NCI-H1105 (cell line): ENCODE measurements at regions not wholly inside any gene's neighbourhood (a gene's known extent, or its start where the extent isn't known, plus 50 kb on each side); places are given as distances from the start of the nearest gene placed in this dataset.
A peak's percentile ranks its signal among the peaks of the same experiment; 100 is the strongest.
"Not testable (repeated sequence)": the region's sequence is repeated elsewhere in the genome, so short reads cannot be mapped to it uniquely, and the experiment has no call there.

Experiments used
- DNase-seq: peaks from one replicate; lab custom pipeline; 2025; lab: John Stamatoyannopoulos, UW

DNA sequence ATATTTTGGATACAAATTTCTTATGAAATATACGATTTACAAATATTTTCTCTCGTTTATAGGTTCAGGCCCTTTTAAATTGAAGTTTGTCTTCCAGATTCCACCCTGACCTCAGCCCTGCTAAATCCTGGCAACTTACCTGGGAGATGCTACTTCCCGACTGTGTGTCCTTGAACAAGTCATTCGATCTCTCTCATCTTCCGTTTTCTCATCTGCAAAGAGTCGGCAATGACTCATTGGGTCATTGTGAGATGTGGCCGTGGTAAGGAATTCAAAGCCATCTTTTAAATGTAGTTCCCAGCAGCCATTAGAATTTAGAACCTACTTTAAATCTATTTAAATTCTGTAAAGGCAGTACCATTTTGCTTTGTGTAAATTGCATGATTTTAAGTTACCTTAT lies 72.5 kb downstream of the LHX2 start:
- DNase-seq = no peak

DNA sequence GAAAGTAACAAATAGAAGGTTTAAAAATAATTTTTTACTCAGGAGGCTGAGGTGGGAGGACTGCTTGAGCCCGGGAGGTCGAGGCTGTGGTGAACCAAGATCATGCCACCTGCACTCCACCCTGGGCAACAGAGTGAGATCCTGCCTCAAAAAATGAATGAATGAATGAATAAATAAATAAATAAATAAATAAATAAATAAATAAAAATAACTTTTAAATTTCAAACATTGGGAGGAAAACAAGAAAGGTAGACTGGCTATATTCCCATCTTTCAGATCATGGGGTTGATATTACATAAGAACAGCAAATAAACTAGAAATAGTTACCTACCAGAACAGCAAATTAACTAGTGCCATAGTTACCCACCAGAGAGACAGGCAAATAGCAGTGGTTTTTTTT lies 75.7 kb downstream of the LHX2 start:
- DNase-seq = no peak

DNA sequence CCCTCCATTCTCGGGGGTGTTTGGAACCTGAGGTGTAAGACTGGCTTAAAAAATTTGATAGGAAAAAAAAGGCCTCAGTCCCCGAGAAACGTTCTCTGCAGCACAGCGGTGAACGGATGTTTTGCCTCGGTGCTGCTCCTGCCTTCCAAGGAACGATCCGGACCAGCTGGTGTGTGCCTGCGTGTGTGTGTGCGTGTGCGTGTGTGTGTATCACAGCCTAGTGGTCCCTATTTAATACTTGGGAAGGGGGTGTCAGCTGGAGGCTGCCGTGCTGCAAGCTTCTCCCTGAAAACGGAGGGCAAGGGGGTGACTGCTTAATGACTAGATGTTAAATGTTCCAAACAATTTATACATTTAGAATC lies 76.9 kb downstream of the LHX2 start:
- no peak for DNase-seq

DNA sequence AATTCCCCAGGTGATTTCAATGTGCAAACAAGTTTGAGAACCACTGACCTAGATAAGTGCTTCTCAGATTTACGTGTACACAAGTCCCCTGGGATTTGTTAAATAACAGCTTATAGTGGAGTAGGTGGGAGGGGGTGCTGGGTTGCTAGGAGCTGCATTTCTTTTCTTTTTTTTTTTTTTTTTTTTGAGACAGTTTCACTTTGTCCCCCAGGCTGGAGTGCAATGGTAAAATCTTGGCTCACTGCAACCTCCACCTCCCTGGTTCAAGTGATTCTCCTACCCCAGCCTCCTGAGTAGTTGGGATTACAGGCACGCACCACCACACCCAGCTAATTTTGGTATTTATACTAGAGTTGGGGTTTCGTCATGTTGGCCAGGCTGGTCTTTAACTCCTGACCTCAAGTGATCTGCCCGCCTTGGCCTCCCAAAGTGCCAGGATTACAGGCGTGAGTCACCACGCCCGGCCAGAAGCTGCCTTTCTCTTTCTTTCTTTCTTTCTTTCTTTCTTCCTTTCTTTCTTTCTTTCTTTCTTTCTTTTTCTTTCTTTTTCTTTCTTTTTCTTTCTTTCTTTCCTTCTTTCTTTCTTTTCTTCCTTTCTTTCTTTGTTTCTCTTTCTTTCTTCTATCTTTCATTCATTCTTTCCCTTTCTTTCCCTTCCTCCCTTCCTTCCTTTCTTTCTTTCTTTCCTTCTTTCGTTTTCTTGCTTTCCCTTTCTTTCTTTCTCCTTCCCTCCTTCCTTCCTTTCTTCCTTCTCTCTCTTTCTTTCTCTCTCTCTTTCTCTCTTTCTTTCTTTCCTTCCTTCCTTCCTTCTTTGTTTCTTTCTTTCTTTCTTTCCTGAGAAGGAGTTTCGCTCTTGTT lies 78.3 kb downstream of the LHX2 start:
- not testable (repeated sequence) for DNase-seq

GRCh38 chr9:124098141-124098905 lies 86.8 kb downstream of the LHX2 start:
- DNase-seq = no peak

- DNase-seq = no peak
Measured at GRCh38 chr9:124099860-124100259, 88.3 kb downstream of the LHX2 start.

- no peak for DNase-seq
Measured at GRCh38 chr9:124101215-124101968, 89.8 kb downstream of the LHX2 start.

- DNase-seq = no peak
Measured at GRCh38 chr9:124101969-124102345, 90.4 kb downstream of the LHX2 start.

DNA sequence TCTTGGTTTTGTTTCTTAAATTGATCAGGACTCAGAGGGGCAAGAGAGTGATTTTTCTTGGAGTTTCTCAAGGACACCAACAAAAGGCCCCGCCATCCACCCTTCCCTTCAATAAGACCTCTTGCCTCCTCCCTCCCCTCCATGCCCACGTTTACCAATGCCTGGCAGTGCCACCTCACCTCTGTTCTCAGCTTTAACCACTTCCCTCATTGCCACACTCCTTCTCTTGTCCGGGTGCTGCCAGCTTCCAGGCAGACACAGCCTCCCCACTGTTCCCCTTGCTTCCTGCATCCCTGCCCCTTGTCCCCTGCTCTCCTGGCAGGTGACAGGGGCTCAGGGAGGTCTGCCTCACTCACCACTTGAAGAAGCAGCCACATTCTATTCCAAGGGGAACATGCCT lies 90.8 kb downstream of the LHX2 start:
- no peak for DNase-seq

DNA sequence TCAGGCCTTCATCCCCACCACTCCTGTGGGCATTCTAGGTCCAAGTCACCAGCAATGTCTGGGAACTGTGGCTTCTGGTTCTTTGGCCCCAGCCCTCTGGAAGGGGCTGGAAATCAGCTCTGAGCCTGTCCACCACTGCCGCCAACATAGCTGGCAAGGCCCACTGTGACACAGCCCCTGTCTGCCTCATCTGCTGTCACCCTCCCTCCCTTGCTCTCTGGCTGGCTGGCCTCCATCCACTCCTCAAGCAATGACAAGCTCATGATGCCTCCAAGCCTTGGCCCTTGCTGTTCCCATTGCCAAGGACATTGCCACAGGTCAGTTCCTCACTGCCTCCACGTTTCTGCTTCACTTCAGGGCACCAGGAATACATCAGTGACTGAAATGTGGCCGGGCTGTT lies 93.7 kb downstream of the LHX2 start:
- DNase-seq = no peak

DNA sequence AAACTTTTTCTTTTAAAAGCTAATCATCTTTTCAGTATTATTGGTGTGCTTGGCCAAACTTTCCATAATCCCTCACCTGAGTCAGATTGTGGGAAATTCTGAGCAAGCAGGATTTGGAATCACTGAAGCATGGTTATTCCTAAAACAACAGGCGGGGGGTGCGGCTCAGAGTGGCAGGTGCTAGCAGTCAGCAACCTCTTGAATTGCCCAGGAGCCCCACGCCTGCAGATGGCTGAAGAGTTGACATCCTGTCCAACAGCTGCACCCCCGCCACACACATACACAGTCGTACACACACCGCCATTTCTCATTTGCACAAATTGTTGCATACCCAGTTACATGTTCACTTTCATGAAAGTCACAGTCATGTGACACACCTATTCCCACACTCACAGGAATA lies 96.6 kb downstream of the LHX2 start:
- DNase-seq = peak; percentile 68

DNA sequence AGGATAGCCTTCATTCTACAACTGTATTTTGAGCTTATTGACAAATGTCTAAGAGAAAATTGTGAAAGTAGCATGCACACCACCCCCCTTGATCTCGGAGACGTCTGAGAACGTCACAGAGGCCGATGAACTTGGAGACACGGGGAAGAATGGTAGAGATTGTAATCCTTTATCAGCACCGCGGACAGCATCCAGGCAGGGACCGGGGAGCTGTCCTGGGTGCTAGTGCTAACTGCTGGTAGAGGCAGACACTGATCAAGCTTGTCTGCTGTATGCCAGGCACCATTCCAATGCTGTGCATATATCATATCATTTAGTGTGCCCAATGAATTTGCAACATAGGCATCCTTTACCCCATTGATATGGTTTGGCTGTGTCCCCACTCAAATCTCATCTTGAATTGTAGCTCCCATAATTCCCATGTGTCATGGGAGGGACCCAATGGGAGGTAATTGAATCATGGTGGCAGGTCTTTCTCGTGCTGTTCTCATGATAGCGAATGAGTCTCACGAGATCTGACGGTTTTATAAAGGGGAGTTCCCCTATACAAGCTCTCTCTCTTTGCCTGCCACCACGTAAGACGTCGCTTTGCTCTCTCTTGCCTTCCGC lies 98.8 kb downstream of the LHX2 start:
- no peak for DNase-seq

GRCh38 chr9:124116683-124117363 lies 105.3 kb downstream of the LHX2 start:
- DNase-seq = no peak

DNA sequence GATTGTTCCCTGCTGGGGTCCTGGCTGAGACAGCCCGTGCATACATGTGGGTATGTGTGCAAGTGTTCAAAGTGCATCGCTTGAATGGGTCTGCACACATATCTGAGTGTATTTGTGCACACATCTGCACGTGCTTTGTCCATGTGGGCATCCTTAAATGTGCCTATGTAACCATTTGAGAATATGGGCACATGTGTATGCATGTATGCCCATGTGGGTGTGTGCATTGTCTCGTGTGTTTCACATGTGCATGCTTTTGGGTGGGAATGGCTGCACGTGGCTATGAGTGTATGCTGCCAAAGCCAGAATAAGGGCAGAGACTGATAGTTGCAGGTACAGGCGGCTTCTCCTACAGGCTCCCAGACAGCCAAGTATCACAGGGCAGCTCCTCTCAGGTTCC lies 107.3 kb downstream of the LHX2 start:
- no peak for DNase-seq

- no peak for DNase-seq
Measured at GRCh38 chr9:124120272-124120671, 108.7 kb downstream of the LHX2 start.

DNA sequence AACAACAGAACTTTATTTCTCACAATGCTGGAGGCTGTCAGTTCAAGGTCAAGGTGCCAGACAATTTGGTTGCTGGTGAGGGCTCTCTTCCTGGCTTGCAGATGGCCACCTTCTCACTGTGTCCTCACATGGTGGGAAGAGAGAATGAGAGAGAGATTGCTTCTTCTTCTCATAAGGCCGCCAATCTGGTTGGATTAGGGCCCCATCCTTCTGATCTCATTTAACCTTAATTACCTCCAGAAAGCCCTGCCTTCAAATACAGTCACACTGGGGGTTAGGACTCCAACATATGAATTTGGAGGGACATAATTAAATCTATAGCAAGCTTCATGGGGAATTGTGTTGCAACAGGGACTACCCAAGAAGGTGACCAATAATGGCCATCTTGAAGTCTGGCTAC lies 110.2 kb downstream of the LHX2 start:
- no peak for DNase-seq

GRCh38 chr9:124122321-124122720 lies 110.8 kb downstream of the LHX2 start:
- DNase-seq = no peak

- no peak for DNase-seq
Measured at GRCh38 chr9:124122813-124123462, 111.4 kb downstream of the LHX2 start.

DNA sequence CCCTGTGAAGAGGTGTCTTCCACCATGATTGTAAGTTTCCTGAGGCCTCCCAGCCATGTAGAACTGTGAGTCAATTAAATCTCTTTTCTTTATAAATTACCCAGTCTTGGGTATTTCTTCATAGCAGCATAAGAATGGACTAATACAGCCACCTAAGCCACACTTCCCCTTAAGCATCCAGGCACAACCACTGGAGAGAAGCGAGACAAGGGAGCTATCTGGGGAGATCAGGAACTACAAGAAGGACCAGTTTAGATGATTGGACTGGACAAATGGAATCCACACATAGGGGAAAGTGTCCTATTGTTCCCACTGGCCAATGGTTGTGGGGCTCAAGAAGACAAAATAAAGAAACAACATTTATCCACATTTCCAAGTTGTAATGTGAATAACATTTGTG lies 112.1 kb downstream of the LHX2 start:
- DNase-seq = not testable (repeated sequence)

DNA sequence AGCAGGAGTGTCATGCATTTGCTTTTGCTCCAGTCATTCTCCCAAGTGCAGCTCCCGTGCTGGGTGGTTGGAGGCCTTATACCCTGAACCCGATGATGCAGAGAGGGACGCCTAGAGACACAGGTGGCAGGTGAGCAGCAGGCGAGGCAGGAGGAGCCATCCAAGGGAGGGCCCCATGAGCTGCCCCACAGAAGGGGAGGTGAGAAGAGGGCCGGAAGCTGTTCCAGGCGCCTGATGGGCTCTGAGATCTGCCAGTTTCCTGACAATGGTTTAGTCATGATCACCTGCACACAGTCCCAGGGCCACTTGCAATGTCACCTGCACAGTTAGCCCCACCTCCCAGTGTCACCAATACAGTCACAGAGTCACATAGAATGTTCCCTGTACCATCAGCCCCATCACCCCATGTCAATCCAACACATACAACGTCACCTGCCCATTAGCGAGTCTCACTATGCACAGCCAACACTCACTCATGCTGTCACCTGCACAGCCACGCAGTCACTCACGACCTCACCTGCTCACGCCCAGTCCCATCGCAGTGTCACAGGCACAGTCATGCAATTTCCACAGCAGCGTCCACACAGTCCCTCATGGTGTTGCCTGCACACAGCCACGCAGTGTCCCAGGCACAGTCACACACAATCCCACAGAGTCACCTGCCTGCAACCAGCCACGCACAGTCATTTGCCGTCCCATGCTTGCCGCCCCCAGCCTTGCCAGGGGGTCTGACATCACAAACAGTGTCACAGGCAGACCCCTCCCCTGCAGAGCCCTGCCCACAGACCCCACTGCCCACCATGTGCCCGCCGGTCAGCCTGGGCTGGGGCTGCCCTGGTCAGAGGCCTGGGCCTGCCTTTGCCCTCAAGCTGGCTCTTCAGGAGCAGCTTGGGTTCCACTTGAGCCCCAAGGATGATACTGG lies 113.4 kb downstream of the LHX2 start:
- DNase-seq = peak; percentile 63
